Nucleus accumbens (tissue), 56 donors: ENCODE measurements at regions not wholly inside any gene's neighbourhood (a gene's known extent, or its start where the extent isn't known, plus 50 kb on each side); places are given as distances from the start of the nearest gene placed in this dataset.
"Not testable (repeated sequence)": the region's sequence is repeated elsewhere in the genome, so short reads cannot be mapped to it uniquely, and the experiment has no call there.

Experiments used
- DNase-seq, 56 donors: peaks; one replicate each; lab custom pipeline; 2025; lab: John Stamatoyannopoulos, UW

GRCh38 chr4:126539771-126540170 is 1093.0 kb upstream of the INTU start:
- no peak for DNase-seq

GRCh38 chr4:126541820-126542219 is 1090.9 kb upstream of the INTU start:
- DNase-seq, result no peak

GRCh38 chr4:126544276-126544675 is 1088.5 kb upstream of the INTU start:
- DNase-seq, result no peak

GRCh38 chr4:126546197-126546596 is 1086.6 kb upstream of the INTU start:
- not testable (repeated sequence) for DNase-seq

- no peak for DNase-seq
Measured at GRCh38 chr4:126547352-126547751, 1085.4 kb upstream of the INTU start.

- DNase-seq, result no peak
Measured at GRCh38 chr4:126548890-126549289, 1083.9 kb upstream of the INTU start.

GRCh38 chr4:126552321-126552720 is 1080.4 kb upstream of the INTU start:
- DNase-seq, result no peak

- no peak for DNase-seq
Measured at GRCh38 chr4:126553248-126553647, 1079.5 kb upstream of the INTU start.

GRCh38 chr4:126558596-126558995 is 1074.2 kb upstream of the INTU start:
- no peak for DNase-seq

GRCh38 chr4:126559961-126560360 is 1072.8 kb upstream of the INTU start:
- no peak for DNase-seq

GRCh38 chr4:126560794-126561193 is 1072.0 kb upstream of the INTU start:
- DNase-seq, result no peak

GRCh38 chr4:126563389-126563788 is 1069.4 kb upstream of the INTU start:
- DNase-seq, result no peak

GRCh38 chr4:126564283-126564854 is 1068.4 kb upstream of the INTU start:
- no peak for DNase-seq

GRCh38 chr4:126568652-126569570 is 1063.8 kb upstream of the INTU start:
- peak in 4 of 56 donors; percentile 1 to 12 (median 2) for DNase-seq

- no peak for DNase-seq
Measured at GRCh38 chr4:126572264-126572663, 1060.5 kb upstream of the INTU start.

GRCh38 chr4:126582737-126583136 is 1050.0 kb upstream of the INTU start:
- peak in 1 of 56 donors; percentile 1 for DNase-seq

GRCh38 chr4:126583509-126583908 is 1049.2 kb upstream of the INTU start:
- no peak for DNase-seq

- no peak for DNase-seq
Measured at GRCh38 chr4:126591583-126591982, 1041.2 kb upstream of the INTU start.

GRCh38 chr4:126592088-126592487 is 1040.7 kb upstream of the INTU start:
- DNase-seq, result no peak

- DNase-seq, result no peak
Measured at GRCh38 chr4:126593626-126594025, 1039.1 kb upstream of the INTU start.

GRCh38 chr4:126595643-126596042 is 1037.1 kb upstream of the INTU start:
- no peak for DNase-seq

- DNase-seq, result no peak
Measured at GRCh38 chr4:126599746-126600145, 1033.0 kb upstream of the INTU start.
